ENCODE measurements at regions not wholly inside any gene's neighbourhood (a gene's known extent, or its start where the extent isn't known, plus 50 kb on each side); places are given as distances from the start of the nearest gene placed in this dataset.

DNA sequence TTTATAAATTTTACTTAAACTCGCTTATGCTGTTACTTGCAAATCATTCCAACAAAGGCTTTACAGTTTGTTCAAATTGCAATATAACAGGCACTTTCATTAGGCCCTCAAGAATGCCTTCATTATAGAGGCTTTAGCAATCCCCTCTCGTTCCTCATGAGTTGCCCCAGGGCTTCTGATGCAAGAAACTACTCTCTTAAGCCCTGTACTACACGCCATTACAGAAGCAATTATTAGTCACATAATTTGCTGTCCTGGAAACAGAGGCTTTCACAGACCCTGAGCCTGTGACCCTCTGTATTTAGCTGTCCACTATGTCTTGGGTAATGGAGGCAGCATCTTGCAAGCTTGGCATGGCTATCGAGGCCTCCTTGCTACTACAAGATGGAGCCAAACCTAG lies 965.9 kb upstream of the DIAPH2 start:
- TF ChIP-seq, protein P1, sequence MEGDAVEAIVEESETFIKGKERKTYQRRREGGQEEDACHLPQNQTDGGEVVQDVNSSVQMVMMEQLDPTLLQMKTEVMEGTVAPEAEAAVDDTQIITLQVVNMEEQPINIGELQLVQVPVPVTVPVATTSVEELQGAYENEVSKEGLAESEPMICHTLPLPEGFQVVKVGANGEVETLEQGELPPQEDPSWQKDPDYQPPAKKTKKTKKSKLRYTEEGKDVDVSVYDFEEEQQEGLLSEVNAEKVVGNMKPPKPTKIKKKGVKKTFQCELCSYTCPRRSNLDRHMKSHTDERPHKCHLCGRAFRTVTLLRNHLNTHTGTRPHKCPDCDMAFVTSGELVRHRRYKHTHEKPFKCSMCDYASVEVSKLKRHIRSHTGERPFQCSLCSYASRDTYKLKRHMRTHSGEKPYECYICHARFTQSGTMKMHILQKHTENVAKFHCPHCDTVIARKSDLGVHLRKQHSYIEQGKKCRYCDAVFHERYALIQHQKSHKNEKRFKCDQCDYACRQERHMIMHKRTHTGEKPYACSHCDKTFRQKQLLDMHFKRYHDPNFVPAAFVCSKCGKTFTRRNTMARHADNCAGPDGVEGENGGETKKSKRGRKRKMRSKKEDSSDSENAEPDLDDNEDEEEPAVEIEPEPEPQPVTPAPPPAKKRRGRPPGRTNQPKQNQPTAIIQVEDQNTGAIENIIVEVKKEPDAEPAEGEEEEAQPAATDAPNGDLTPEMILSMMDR (IDR thresholded peaks at IDR 0.05), result no peak
- TF ChIP-seq POLR2A (IDR thresholded peaks at IDR 0.05) (no peak), POLR2AphosphoS5 (IDR thresholded peaks at IDR 0.05) (no peak)

Measured in breast epithelium (tissue), 3 donors.